Stomach (tissue), 8 donors: ENCODE measurements at regions not wholly inside any gene's neighbourhood (a gene's known extent, or its start where the extent isn't known, plus 50 kb on each side); places are given as distances from the start of the nearest gene placed in this dataset.

Experiments
- DNase-seq, 2 donors: peaks; one replicate each; pipeline versions ENCODE4 v3.0.0 to v3.0.0-alpha.2; 2013 to 2019
- H3K27ac ChIP-seq, 5 donors: fragments of 200-600 bp in 4 of 5; sonication (generic) in 4 of 5; one replicate each; pipeline ENCODE4 v1.5.1; 2013 to 2019; ENCODE audit warnings: mild to moderate bottlenecking in 1 of 5, moderate library complexity in 1 of 5
- H3K27me3 ChIP-seq, 3 donors: fragments of 200-600 bp; sonication (generic); one replicate each; pipeline ENCODE4 v1.5.1; 2017 to 2019; ENCODE audit warnings: mixed run types in 1 of 3
- H3K36me3 ChIP-seq, 4 donors: fragments of 200-600 bp; sonication (generic); 1 replicate in 3 of 4; 2 replicates in 1 of 4; pipeline ENCODE4 v1.5.1; 2016 to 2019
- H3K4me1 ChIP-seq, 4 donors: fragments of 200-600 bp; sonication (generic); one replicate each; pipeline ENCODE4 v1.5.1; 2016 to 2019
- H3K4me3 ChIP-seq, 4 donors: fragments of 200-600 bp; sonication (generic) in 3 of 4; one replicate each; pipeline ENCODE4 v1.5.1; 2016 to 2019; ENCODE audit warnings: mild to moderate bottlenecking in 1 of 4
- H3K9me3 ChIP-seq, 4 donors: fragments of 200-600 bp; sonication (generic); one replicate each; pipeline ENCODE4 v1.5.1; 2016 to 2019
- EP300 ChIP-seq: sonication (generic); formaldehyde crosslinking; IDR thresholded peaks from one replicate; pipeline ENCODE4 v1.6.1; 2017; ENCODE audit warnings: antibody characterized with exemption
- POLR2A ChIP-seq, 4 donors: fragments of 450-650 bp; IDR thresholded peaks; one replicate each; pipeline ENCODE4 v1.6.1; 2016; ENCODE audit warnings: antibody characterized with exemption in 4 of 4, control low read depth in 2 of 4, mild to moderate bottlenecking in 1 of 4, moderate library complexity in 1 of 4
- POLR2AphosphoS5 ChIP-seq, 3 donors: sonication (generic); formaldehyde crosslinking; IDR thresholded peaks; one replicate each; pipeline ENCODE4 v1.6.1; 2016; ENCODE audit warnings: antibody characterized with exemption in 3 of 3
- WGBS, 5 donors: extraction: QIAGEN DNeasy Blood & Tissue Kit in 3 of 5; methylation state at CpG; one replicate each; pipeline versions ENCODE4 v1.1.5 to v1.1.7; 2013 to 2018; 5-methylcytosine and 5-hydroxymethylcytosine counted together
- intact Hi-C: fragments of 100-400 bp; cut with DNase I; formaldehyde crosslinking; loops from one replicate; pipeline ENCODE4 v1.15.1; 2023; ENCODE audit warnings: low total_unique reads
- TF ChIP-seq, protein P1 (sequence below), 7 experiments: fragments of 450-650 bp in 4 of 7; fragments of 200-600 bp in 3 of 7; sonication (generic) in 3 of 7; IDR thresholded peaks; one replicate each; pipeline ENCODE4 v1.5.1; 2016 to 2019; ENCODE audit warnings: antibody characterized with exemption in 7 of 7, control low read depth in 2 of 7, mild to moderate bottlenecking in 1 of 7
- donor health status: healthy with polysubstance abuse.
- donor health status: Bipolar disorder and iron deficiency.
- donor health status: healthy.

DNA sequence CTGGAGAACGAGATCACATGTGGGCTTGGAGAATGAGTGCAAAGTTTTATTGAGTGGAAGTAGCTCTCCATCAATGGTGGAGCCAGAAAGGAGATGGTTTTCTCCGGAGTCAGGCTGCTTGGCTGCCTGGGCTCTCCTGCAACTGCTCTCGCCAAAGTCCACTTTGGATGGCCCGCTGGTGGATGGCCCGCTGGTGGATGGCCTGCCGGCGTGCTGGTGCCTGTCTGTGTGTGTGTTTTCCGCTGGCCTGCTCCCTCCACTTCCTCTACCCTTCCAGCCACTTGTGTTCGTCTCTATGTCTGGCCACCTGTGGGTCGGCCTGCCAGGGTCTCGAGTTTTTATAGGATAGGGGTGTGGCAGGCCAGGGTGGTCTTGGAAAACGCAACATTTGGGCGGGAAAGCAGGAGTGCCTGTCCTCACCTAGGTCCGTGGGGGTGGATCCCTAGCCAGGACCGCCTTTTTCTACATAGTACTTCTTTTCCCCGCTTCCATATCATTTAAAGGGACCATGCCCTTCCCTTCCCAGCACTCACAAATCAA is 1292.1 kb upstream of the PIK3C3 start:
- H3K36me3 ChIP-seq: no peaks in the 10 kb centered on the region
- no peak overlapping the region for H3K27ac ChIP-seq
- intact Hi-C loops: no loop called here
- WGBS, 5 donors: 86 to 93% (median 89%) methylated on average over 14 to 16 of the region's 16 CpGs
- H3K4me1 ChIP-seq: no peaks in the 10 kb centered on the region
- no peak overlapping the region for H3K4me3 ChIP-seq
- TF ChIP-seq, protein P1, sequence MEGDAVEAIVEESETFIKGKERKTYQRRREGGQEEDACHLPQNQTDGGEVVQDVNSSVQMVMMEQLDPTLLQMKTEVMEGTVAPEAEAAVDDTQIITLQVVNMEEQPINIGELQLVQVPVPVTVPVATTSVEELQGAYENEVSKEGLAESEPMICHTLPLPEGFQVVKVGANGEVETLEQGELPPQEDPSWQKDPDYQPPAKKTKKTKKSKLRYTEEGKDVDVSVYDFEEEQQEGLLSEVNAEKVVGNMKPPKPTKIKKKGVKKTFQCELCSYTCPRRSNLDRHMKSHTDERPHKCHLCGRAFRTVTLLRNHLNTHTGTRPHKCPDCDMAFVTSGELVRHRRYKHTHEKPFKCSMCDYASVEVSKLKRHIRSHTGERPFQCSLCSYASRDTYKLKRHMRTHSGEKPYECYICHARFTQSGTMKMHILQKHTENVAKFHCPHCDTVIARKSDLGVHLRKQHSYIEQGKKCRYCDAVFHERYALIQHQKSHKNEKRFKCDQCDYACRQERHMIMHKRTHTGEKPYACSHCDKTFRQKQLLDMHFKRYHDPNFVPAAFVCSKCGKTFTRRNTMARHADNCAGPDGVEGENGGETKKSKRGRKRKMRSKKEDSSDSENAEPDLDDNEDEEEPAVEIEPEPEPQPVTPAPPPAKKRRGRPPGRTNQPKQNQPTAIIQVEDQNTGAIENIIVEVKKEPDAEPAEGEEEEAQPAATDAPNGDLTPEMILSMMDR (IDR thresholded peaks at IDR 0.05): no peak
- TF ChIP-seq POLR2A (IDR thresholded peaks at IDR 0.05): no peak
- TF ChIP-seq EP300: no peak
- TF ChIP-seq POLR2AphosphoS5 (IDR thresholded peaks at IDR 0.05): no peak
- no peak for DNase-seq
- peaks cover 0 to 5% (median 0%) of the 10 kb centered on the region in 4 donors for H3K9me3 ChIP-seq
- no peaks in the 10 kb centered on the region for H3K27me3 ChIP-seq

DNA sequence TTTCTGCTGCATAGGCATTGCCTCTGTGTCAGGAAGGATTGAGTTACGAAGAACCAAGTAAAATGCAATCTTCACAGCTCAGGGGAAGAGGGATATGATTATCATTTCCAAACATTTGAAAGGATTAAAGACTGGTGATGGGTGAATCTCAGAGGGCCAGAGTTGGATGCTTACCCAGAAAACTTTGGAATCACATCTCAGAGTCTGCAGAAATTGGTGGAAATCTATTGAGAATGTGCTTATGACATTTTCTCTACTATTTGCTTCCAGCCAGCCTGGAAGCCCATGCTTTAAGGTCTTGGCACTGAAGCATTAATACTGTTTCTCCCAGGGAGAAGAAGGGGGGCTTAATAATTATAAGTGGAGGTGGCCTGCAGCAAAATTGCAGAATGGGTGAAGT is 1301.4 kb upstream of the PIK3C3 start:
- intact Hi-C loops: no loop called here
- Histone ChIP-seq H3K4me1 (no peaks in the 10 kb centered on the region), H3K9me3 (no peaks in the 10 kb centered on the region), H3K27ac (no peak overlapping the region), H3K27me3 (no peaks in the 10 kb centered on the region), H3K36me3 (no peaks in the 10 kb centered on the region), H3K4me3 (no peak overlapping the region)
- no peak for TF ChIP-seq POLR2AphosphoS5 (IDR thresholded peaks at IDR 0.05)
- no peak for TF ChIP-seq EP300
- no peak for TF ChIP-seq POLR2A (IDR thresholded peaks at IDR 0.05)
- TF ChIP-seq, protein P1 (IDR thresholded peaks at IDR 0.05): no peak
- 65 to 83% (median 80%) methylated on average over 1 of the region's 1 CpG for WGBS, 5 donors
- DNase-seq: peak in 1 of 2 donors; percentile 6

DNA sequence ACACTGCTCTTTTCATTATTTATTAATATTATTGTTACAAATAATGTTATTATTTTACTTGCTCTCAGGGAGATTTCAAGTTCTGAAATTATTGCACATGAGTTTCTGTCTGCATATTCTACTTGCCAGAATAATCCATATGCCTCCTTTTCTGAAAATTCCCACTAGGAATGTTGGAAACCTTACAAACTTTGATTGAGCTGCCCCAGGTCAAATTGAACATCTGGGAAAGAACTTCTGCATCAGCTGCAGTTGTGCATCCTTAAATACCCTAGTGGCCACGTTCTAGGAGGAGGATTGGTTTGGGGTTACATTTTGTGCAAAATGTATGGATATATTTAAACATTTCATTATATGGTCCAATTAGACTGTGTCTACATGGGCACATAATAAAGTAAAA is 1302.7 kb upstream of the PIK3C3 start:
- no peak for DNase-seq
- Histone ChIP-seq H3K36me3 (no peaks in the 10 kb centered on the region), H3K27ac (no peak overlapping the region), H3K4me1 (no peaks in the 10 kb centered on the region), H3K9me3 (no peaks in the 10 kb centered on the region), H3K4me3 (no peak overlapping the region), H3K27me3 (no peaks in the 10 kb centered on the region)
- intact Hi-C loops: no loop called here
- WGBS, 5 donors: 33 to 65% (median 46%) methylated on average over 1 of the region's 1 CpG
- no peak for TF ChIP-seq POLR2A (IDR thresholded peaks at IDR 0.05)
- no peak for TF ChIP-seq POLR2AphosphoS5 (IDR thresholded peaks at IDR 0.05)
- TF ChIP-seq, protein P1 (IDR thresholded peaks at IDR 0.05): no peak
- no peak for TF ChIP-seq EP300

DNA sequence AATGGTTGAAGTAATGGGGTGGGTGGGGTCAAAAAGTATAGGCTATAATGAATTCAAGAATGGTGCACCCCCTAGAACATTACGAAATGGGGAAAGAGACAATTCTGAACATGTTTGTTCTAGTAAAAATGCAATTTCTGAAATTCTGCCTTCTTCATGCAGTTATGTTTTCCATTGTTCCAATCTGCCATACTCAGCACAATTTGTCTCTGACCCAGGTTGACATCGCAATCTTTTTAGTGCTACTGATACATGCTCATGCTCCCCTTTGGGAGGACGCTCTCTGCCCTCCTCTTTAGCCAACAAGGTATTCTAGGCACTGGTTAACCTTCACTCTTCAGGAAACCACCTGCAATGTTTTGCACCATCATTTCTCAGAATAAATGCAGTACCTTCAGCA is 1303.9 kb upstream of the PIK3C3 start:
- no peak overlapping the region for H3K27ac ChIP-seq
- intact Hi-C loops: no loop called here
- H3K4me3 ChIP-seq: no peak overlapping the region
- no peaks in the 10 kb centered on the region for H3K9me3 ChIP-seq
- DNase-seq: no peak
- H3K27me3 ChIP-seq: no peaks in the 10 kb centered on the region
- no peaks in the 10 kb centered on the region for H3K36me3 ChIP-seq
- no peaks in the 10 kb centered on the region for H3K4me1 ChIP-seq
- 84 to 93% (median 89%) methylated on average over 3 of the region's 3 CpGs for WGBS, 5 donors
- TF ChIP-seq POLR2A (IDR thresholded peaks at IDR 0.05): no peak
- TF ChIP-seq POLR2AphosphoS5 (IDR thresholded peaks at IDR 0.05): no peak
- TF ChIP-seq, protein P1 (IDR thresholded peaks at IDR 0.05): no peak
- no peak for TF ChIP-seq EP300
